GM23338 (cell line): ENCODE measurements at regions not wholly inside any gene's neighbourhood (a gene's known extent, or its start where the extent isn't known, plus 50 kb on each side); places are given as distances from the start of the nearest gene placed in this dataset.

Experiments
- ATAC-seq: fragments of 200-7000 bp; cut with Tn5 transposase; 3 replicates; pipeline ENCODE4 v1.9.1; 2020
- DNase-seq: peaks from one replicate; pipeline ENCODE4 v3.0.0-alpha.2; 2015; ENCODE audit warnings: low spot score
- H2AFZ ChIP-seq: fragments of 200-600 bp; sonication (generic); 2 replicates; pipeline ENCODE4 v1.8.0; 2016; ENCODE audit warnings: antibody characterized with exemption, mild to moderate bottlenecking, moderate library complexity
- H3F3A ChIP-seq: fragments of 200-600 bp; sonication (generic); replicated peaks from 2 replicates; pipeline ENCODE4 v1.8.0; 2017; ENCODE audit warnings: antibody characterized with exemption, mixed run types, low read depth
- H3K27ac ChIP-seq: fragments of 200-600 bp; sonication (generic); 2 replicates; pipeline ENCODE4 v1.6.1; 2016; ENCODE audit warnings: low read depth
- H3K27me3 ChIP-seq: fragments of 200-600 bp; sonication (generic); 2 replicates; pipeline ENCODE4 v1.8.0; 2016; ENCODE audit warnings: mild to moderate bottlenecking, mixed run types, moderate library complexity; ENCODE audit not compliant: insufficient read depth
- H3K36me3 ChIP-seq: fragments of 200-600 bp; sonication (generic); 2 replicates; pipeline ENCODE4 v1.8.0; 2016; ENCODE audit warnings: mild to moderate bottlenecking; ENCODE audit not compliant: insufficient read depth
- H3K4me1 ChIP-seq: fragments of 200-600 bp; sonication (generic); 2 replicates; pipeline ENCODE4 v1.8.0; 2016; ENCODE audit warnings: mild to moderate bottlenecking, moderate library complexity; ENCODE audit not compliant: insufficient read depth
- H3K4me2 ChIP-seq: fragments of 200-600 bp; sonication (generic); 2 replicates; pipeline ENCODE4 v1.7.1; 2017; ENCODE audit warnings: mixed run types
- H3K4me3 ChIP-seq: fragments of 200-600 bp; sonication (generic); 2 replicates; pipeline ENCODE4 v1.6.1; 2016; ENCODE audit warnings: mixed run types
- H3K79me2 ChIP-seq: fragments of 200-600 bp; sonication (generic); replicated peaks from 2 replicates; pipeline ENCODE4 v1.8.0; 2017; ENCODE audit warnings: mild to moderate bottlenecking; ENCODE audit not compliant: insufficient read depth
- H3K9me2 ChIP-seq: fragments of 200-600 bp; sonication (generic); 2 replicates; pipeline ENCODE4 v1.8.0; 2017; ENCODE audit not compliant: insufficient read depth
- H4K20me1 ChIP-seq: fragments of 200-600 bp; sonication (generic); replicated peaks from 2 replicates; pipeline ENCODE4 v1.8.0; 2017; ENCODE audit warnings: mild to moderate bottlenecking; ENCODE audit not compliant: insufficient read depth
- H3K27ac Mint-ChIP-seq: 2 replicates; pipeline ENCODE4 v1.8.0; 2020; ENCODE audit warnings: inconsistent platforms, mild to moderate bottlenecking, moderate library complexity, mixed read lengths
- H3K27me3 Mint-ChIP-seq: 3 replicates; pipeline ENCODE4 v1.8.0; 2022; ENCODE audit warnings: low read depth, mild to moderate bottlenecking, moderate library complexity, mixed read lengths, inconsistent platforms; ENCODE audit not compliant: insufficient read depth, poor library complexity
- H3K36me3 Mint-ChIP-seq: 3 replicates; pipeline ENCODE4 v1.8.0; 2021; ENCODE audit warnings: low read depth, mild to moderate bottlenecking, inconsistent platforms, moderate library complexity, mixed read lengths
- H3K4me1 Mint-ChIP-seq: 3 replicates; pipeline ENCODE4 v1.8.0; 2020; ENCODE audit warnings: mild to moderate bottlenecking, inconsistent platforms, mixed read lengths
- H3K4me3 Mint-ChIP-seq: 3 replicates; pipeline ENCODE4 v1.8.0; 2021; ENCODE audit warnings: moderate library complexity, mild to moderate bottlenecking, inconsistent platforms, mixed read lengths
- H3K9me3 Mint-ChIP-seq: 3 replicates; pipeline ENCODE4 v1.8.0; 2020; ENCODE audit warnings: moderate library complexity, mild to moderate bottlenecking, inconsistent platforms, mixed read lengths
- CREB1 ChIP-seq: fragments of 250-450 bp; sonication (Bioruptor Pico); IDR thresholded peaks from 2 replicates; pipeline ENCODE4 v1.5.0; 2020; ENCODE audit warnings: low read depth, mild to moderate bottlenecking, moderate library complexity
- CTCF ChIP-seq, 2 experiments: fragments of 200-600 bp in 1 of 2; sonication (generic) in 1 of 2; conservative IDR thresholded peaks; 2 replicates each; pipeline versions ENCODE4 v1.5.1 to v1.6.1; 2016 to 2017; ENCODE audit warnings: antibody characterized with exemption in 2 of 2, low read depth in 2 of 2, mild to moderate bottlenecking in 2 of 2, moderate library complexity in 1 of 2
- ETS1 ChIP-seq: IDR thresholded peaks from 2 replicates; pipeline ENCODE4 v1.6.1; 2016; ENCODE audit warnings: antibody characterized with exemption
- EZH2 ChIP-seq: fragments of 200-600 bp; sonication (generic); IDR thresholded peaks from one replicate; pipeline ENCODE4 v1.8.0; 2017; ENCODE audit warnings: antibody characterized with exemption, mild to moderate bottlenecking, low read depth; ENCODE audit not compliant: unreplicated experiment
- EZH2phosphoT487 ChIP-seq: fragments of 200-600 bp; sonication (generic); IDR thresholded peaks from one replicate; pipeline ENCODE4 v1.8.1; 2018; ENCODE audit warnings: antibody characterized with exemption; ENCODE audit not compliant: unreplicated experiment
- JUNB ChIP-seq: IDR thresholded peaks from one replicate; pipeline ENCODE4 v1.6.1; 2016; ENCODE audit warnings: antibody characterized with exemption; ENCODE audit not compliant: unreplicated experiment
- NANOG ChIP-seq: IDR thresholded peaks from 2 replicates; pipeline ENCODE4 v1.6.1; 2016; ENCODE audit warnings: antibody characterized with exemption, borderline replicate concordance
- POLR2AphosphoS5 ChIP-seq: IDR thresholded peaks from 2 replicates; pipeline ENCODE4 v1.6.1; 2016; ENCODE audit warnings: antibody characterized with exemption, low read depth
- REST ChIP-seq: IDR thresholded peaks from one replicate; pipeline ENCODE4 v1.6.1; 2018; ENCODE audit warnings: antibody characterized with exemption; ENCODE audit not compliant: unreplicated experiment
- STAT1 ChIP-seq: IDR thresholded peaks from one replicate; pipeline ENCODE4 v1.6.1; 2016; ENCODE audit warnings: antibody characterized with exemption; ENCODE audit not compliant: unreplicated experiment
- ZNF114 ChIP-seq: fragments of 250-450 bp; sonication (Bioruptor Pico); IDR thresholded peaks from 2 replicates; pipeline ENCODE4 v1.5.0; 2020; ENCODE audit warnings: mild to moderate bottlenecking, moderate library complexity
- ZNF331 ChIP-seq: fragments of 250-450 bp; sonication (Bioruptor Pico); IDR thresholded peaks from 2 replicates; pipeline ENCODE4 v1.5.0; 2020; ENCODE audit warnings: low read depth, mild to moderate bottlenecking, moderate library complexity
- ZNF462 ChIP-seq: fragments of 250-450 bp; sonication (Bioruptor Pico); IDR thresholded peaks from 2 replicates; pipeline ENCODE4 v1.5.0; 2020; ENCODE audit warnings: mild to moderate bottlenecking, moderate library complexity

GRCh38 chr10:131746785-131747184 is 154.0 kb upstream of the PPP2R2D start:
- Histone ChIP-seq H3K27ac (no peak overlapping the region), H3K4me1 (no peaks in the 10 kb centered on the region), H3K4me2 (no peak overlapping the region), H3K27me3 (no peaks in the 10 kb centered on the region), H2AFZ (no peak overlapping the region), H3K4me3 (no peak overlapping the region), H4K20me1 (no peaks in the 10 kb centered on the region), H3F3A (no peaks in the 10 kb centered on the region), H3K9me2 (no peaks in the 10 kb centered on the region), H3K36me3 (no peaks in the 10 kb centered on the region), H3K79me2 (no peaks in the 10 kb centered on the region)
- TF ChIP-seq JUNB = no peak
- no peak for TF ChIP-seq ETS1
- no peak for TF ChIP-seq ZNF462
- TF ChIP-seq NANOG = no peak
- no peak for TF ChIP-seq CTCF (conservative IDR thresholded peaks at IDR 0.05; ENCODE audit: low read depth in 2 of 2)
- no peak for TF ChIP-seq EZH2phosphoT487
- no peak for TF ChIP-seq EZH2
- no peak for TF ChIP-seq ZNF114
- TF ChIP-seq REST = no peak
- TF ChIP-seq CREB1 (CRISPR knock-in tag) = no peak
- no peak for TF ChIP-seq STAT1
- no peak for TF ChIP-seq POLR2AphosphoS5
- TF ChIP-seq ZNF331 (CRISPR knock-in tag) = no peak
- Mint-ChIP-seq H3K36me3 (no peaks in the 10 kb centered on the region; the same call in 2 of the 3 replicates), H3K4me3 (no peak overlapping the region), H3K4me1 (peaks cover 34% of the 10 kb centered on the region), H3K27me3 (peaks cover 10% of the 10 kb centered on the region), H3K9me3 (no peaks in the 10 kb centered on the region), H3K27ac (no peak overlapping the region)
- DNase-seq (no peak), ATAC-seq (no peak)
